Nephron (organoid): ENCODE measurements at regions not wholly inside any gene's neighbourhood (a gene's known extent, or its start where the extent isn't known, plus 50 kb on each side); places are given as distances from the start of the nearest gene placed in this dataset.

ENCODE experiments used
- H3K27ac Mint-ChIP-seq, 3 experiments: 2 replicates each; pipeline ENCODE4 v1.8.0; 2020; ENCODE audit warnings: mixed read lengths in 3 of 3, mild to moderate bottlenecking in 2 of 3, moderate library complexity in 1 of 3
- H3K27me3 Mint-ChIP-seq: 2 replicates; pipeline ENCODE4 v1.8.0; 2021; ENCODE audit warnings: low read depth, mild to moderate bottlenecking, moderate library complexity, mixed read lengths
- H3K36me3 Mint-ChIP-seq: 2 replicates; pipeline ENCODE4 v1.8.0; 2020; ENCODE audit warnings: low read depth, mixed read lengths
- H3K4me1 Mint-ChIP-seq: 2 replicates; pipeline ENCODE4 v1.8.0; 2020; ENCODE audit warnings: mixed read lengths
- H3K4me3 Mint-ChIP-seq, 3 experiments: 2 replicates each; pipeline ENCODE4 v1.8.0; 2020; ENCODE audit warnings: mild to moderate bottlenecking in 3 of 3, mixed read lengths in 3 of 3, moderate library complexity in 2 of 3
- H3K9me3 Mint-ChIP-seq: 2 replicates; pipeline ENCODE4 v1.8.0; 2020; ENCODE audit warnings: mixed read lengths
- CTCF ChIP-seq, 3 experiments: fragments of 200-600 bp; sonication (generic); IDR thresholded peaks; one replicate each; pipeline ENCODE4 v1.5.0; 2021; ENCODE audit warnings: antibody characterized with exemption in 3 of 3; ENCODE audit not compliant: unreplicated experiment in 3 of 3

GRCh38 chr5:166188501-166189325, 2102.7 kb upstream of the WWC1 start:
- no peak for TF ChIP-seq CTCF (IDR thresholded peaks at IDR 0.05; ENCODE audit: unreplicated experiment in 3 of 3)
- Mint-ChIP-seq H3K36me3 (no peaks in the 10 kb centered on the region), H3K4me3 (no peak overlapping the region), H3K9me3 (no peaks in the 10 kb centered on the region), H3K27ac (peak overlapping the region in 1 of 3 experiments; percentile 80), H3K4me1 (no peaks in the 10 kb centered on the region), H3K27me3 (no peaks in the 10 kb centered on the region)

- Mint-ChIP-seq H3K27ac (peak overlapping the region in 1 of 3 experiments; percentile 35), H3K9me3 (no peaks in the 10 kb centered on the region), H3K4me1 (no peaks in the 10 kb centered on the region), H3K36me3 (no peaks in the 10 kb centered on the region), H3K4me3 (no peak overlapping the region), H3K27me3 (no peaks in the 10 kb centered on the region)
- no peak for TF ChIP-seq CTCF (IDR thresholded peaks at IDR 0.05; ENCODE audit: unreplicated experiment in 3 of 3)
Observed at GRCh38 chr5:166192696-166193095, 2098.7 kb upstream of the WWC1 start.

- H3K27me3 Mint-ChIP-seq, result no peaks in the 10 kb centered on the region
- no peaks in the 10 kb centered on the region for H3K4me1 Mint-ChIP-seq
- no peak overlapping the region for H3K27ac Mint-ChIP-seq
- no peak for TF ChIP-seq CTCF (IDR thresholded peaks at IDR 0.05; ENCODE audit: unreplicated experiment in 3 of 3)
- H3K4me3 Mint-ChIP-seq, result no peak overlapping the region
- H3K36me3 Mint-ChIP-seq, result no peaks in the 10 kb centered on the region
- no peaks in the 10 kb centered on the region for H3K9me3 Mint-ChIP-seq
Observed at GRCh38 chr5:166195981-166196380, 2095.5 kb upstream of the WWC1 start.

- Mint-ChIP-seq H3K4me3 (no peak overlapping the region), H3K36me3 (no peaks in the 10 kb centered on the region), H3K9me3 (no peaks in the 10 kb centered on the region), H3K4me1 (no peaks in the 10 kb centered on the region), H3K27me3 (no peaks in the 10 kb centered on the region), H3K27ac (no peak overlapping the region)
- no peak for TF ChIP-seq CTCF (IDR thresholded peaks at IDR 0.05; ENCODE audit: unreplicated experiment in 3 of 3)
Observed at GRCh38 chr5:166200532-166200931, 2090.9 kb upstream of the WWC1 start.

- no peaks in the 10 kb centered on the region for H3K27me3 Mint-ChIP-seq
- H3K9me3 Mint-ChIP-seq, result no peaks in the 10 kb centered on the region
- TF ChIP-seq CTCF (IDR thresholded peaks at IDR 0.05; ENCODE audit: unreplicated experiment in 3 of 3), result no peak
- H3K4me3 Mint-ChIP-seq, result no peak overlapping the region
- H3K36me3 Mint-ChIP-seq, result no peaks in the 10 kb centered on the region
- no peaks in the 10 kb centered on the region for H3K4me1 Mint-ChIP-seq
- no peak overlapping the region for H3K27ac Mint-ChIP-seq
Observed at GRCh38 chr5:166211640-166212039, 2079.8 kb upstream of the WWC1 start.

- no peaks in the 10 kb centered on the region for H3K4me1 Mint-ChIP-seq
- no peaks in the 10 kb centered on the region for H3K36me3 Mint-ChIP-seq
- no peak for TF ChIP-seq CTCF (IDR thresholded peaks at IDR 0.05; ENCODE audit: unreplicated experiment in 3 of 3)
- H3K9me3 Mint-ChIP-seq, result peaks cover 26% of the 10 kb centered on the region
- H3K4me3 Mint-ChIP-seq, result no peak overlapping the region
- H3K27ac Mint-ChIP-seq, result no peak overlapping the region
- H3K27me3 Mint-ChIP-seq, result no peaks in the 10 kb centered on the region
Observed at GRCh38 chr5:166236327-166236726, 2055.1 kb upstream of the WWC1 start.
